ENCODE measurements at regions not wholly inside any gene's neighbourhood (a gene's known extent, or its start where the extent isn't known, plus 50 kb on each side); places are given as distances from the start of the nearest gene placed in this dataset.

DNA sequence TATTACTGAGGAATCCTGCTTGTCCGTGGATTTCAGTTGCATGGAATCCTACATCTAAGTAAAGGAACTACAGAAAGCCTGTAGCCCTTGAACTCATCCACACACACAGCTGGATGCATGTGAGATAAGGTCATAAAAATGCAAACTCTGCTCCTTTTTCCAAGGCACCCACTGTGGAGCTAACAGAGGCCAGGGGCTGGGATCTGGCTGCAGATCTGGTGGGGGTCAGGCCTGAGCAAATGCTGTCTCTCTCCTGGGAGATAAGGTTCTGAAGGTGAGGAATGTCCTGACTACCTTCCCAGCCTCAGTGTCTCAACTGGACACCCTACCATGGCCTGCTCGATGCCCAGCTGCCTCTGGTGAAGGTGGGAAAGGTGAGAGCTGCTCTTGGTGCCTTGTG lies 321.5 kb downstream of the LRFN2 start:
- TF ChIP-seq, protein P1, sequence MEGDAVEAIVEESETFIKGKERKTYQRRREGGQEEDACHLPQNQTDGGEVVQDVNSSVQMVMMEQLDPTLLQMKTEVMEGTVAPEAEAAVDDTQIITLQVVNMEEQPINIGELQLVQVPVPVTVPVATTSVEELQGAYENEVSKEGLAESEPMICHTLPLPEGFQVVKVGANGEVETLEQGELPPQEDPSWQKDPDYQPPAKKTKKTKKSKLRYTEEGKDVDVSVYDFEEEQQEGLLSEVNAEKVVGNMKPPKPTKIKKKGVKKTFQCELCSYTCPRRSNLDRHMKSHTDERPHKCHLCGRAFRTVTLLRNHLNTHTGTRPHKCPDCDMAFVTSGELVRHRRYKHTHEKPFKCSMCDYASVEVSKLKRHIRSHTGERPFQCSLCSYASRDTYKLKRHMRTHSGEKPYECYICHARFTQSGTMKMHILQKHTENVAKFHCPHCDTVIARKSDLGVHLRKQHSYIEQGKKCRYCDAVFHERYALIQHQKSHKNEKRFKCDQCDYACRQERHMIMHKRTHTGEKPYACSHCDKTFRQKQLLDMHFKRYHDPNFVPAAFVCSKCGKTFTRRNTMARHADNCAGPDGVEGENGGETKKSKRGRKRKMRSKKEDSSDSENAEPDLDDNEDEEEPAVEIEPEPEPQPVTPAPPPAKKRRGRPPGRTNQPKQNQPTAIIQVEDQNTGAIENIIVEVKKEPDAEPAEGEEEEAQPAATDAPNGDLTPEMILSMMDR (optimal IDR thresholded peaks at IDR 0.05 in 1 of 3, IDR thresholded peaks at IDR 0.05 in 1 of 3, conservative IDR thresholded peaks at IDR 0.05 in 1 of 3; ENCODE audit: extremely low read depth in 1 of 3, insufficient read depth in 2 of 3, low read length in 3 of 3), result no peak
- no peak for TF ChIP-seq EZH2 (IDR thresholded peaks at IDR 0.05; ENCODE audit: low read length)

Measured in keratinocyte (primary cell).